Panc1 (cell line): ENCODE measurements at regions not wholly inside any gene's neighbourhood (a gene's known extent, or its start where the extent isn't known, plus 50 kb on each side); places are given as distances from the start of the nearest gene placed in this dataset.

ENCODE experiments used
- ATAC-seq: fragments of 200-7000 bp; cut with Tn5 transposase; 2 replicates; pipeline ENCODE4 v1.9.1; 2020; ENCODE audit warnings: mild to moderate bottlenecking, moderate library complexity
- BruUV-seq: library from RNA; stranded (reverse); fragments of 400-500 nt; replicated peaks from 2 replicates; lab custom pipeline; 2021; lab: Mats Ljungman, UMichigan
- CTCF ChIA-PET: fragments of 300-600 bp; sonication (Branson Sonifier 250); formaldehyde crosslinking; loops from one replicate; lab custom pipeline; 2022; ENCODE audit warnings: antibody characterized with exemption; lab: Charles Lee
- POLR2A ChIA-PET: fragments of 300-600 bp; sonication (Branson Sonifier 250); formaldehyde crosslinking; loops from one replicate; lab custom pipeline; 2022; ENCODE audit warnings: antibody characterized with exemption; lab: Charles Lee
- DNase-seq: peaks from one replicate; pipeline ENCODE4 v3.0.0-alpha.2; 2010; ENCODE audit warnings: low read depth, low spot score
- H3K27ac ChIP-seq: 2 replicates; pipeline ENCODE4 v1.5.1; 2011; ENCODE audit warnings: mild to moderate bottlenecking, low read length, inconsistent platforms
- H3K27me3 ChIP-seq: fragments of 200-500 bp; sonication (Bioruptor generic); 2 replicates; pipeline ENCODE4 v1.6.0; 2014; ENCODE audit warnings: low read length, inconsistent platforms; ENCODE audit not compliant: control insufficient read depth, insufficient read depth
- H3K36me3 ChIP-seq: fragments of 200-500 bp; sonication (Bioruptor generic); 2 replicates; pipeline ENCODE4 v1.5.1; 2014; ENCODE audit warnings: inconsistent platforms, mild to moderate bottlenecking, low read length, moderate library complexity; ENCODE audit not compliant: control insufficient read depth, insufficient read depth
- H3K4me1 ChIP-seq: 2 replicates; pipeline ENCODE4 v1.5.1; 2011; ENCODE audit warnings: inconsistent platforms, mild to moderate bottlenecking, low read length, moderate library complexity; ENCODE audit not compliant: control insufficient read depth, insufficient read depth
- H3K4me3 ChIP-seq, 2 experiments: 2 replicates each; pipeline ENCODE4 v1.5.1; 2011 to 2012; ENCODE audit warnings: low read depth in 2 of 2, low read length in 2 of 2, mild to moderate bottlenecking in 2 of 2, inconsistent platforms in 1 of 2, moderate library complexity in 1 of 2
- H3K9me3 ChIP-seq: fragments of 200-500 bp; sonication (Bioruptor generic); 2 replicates; pipeline ENCODE4 v1.5.1; 2014; ENCODE audit warnings: low read depth, mild to moderate bottlenecking, inconsistent platforms, low read length, moderate library complexity; ENCODE audit not compliant: control insufficient read depth, insufficient read depth
- CTCF ChIP-seq: fragments of 450-650 bp; IDR thresholded peaks from 2 replicates; pipeline ENCODE4 v1.5.1; 2017; ENCODE audit warnings: mild to moderate bottlenecking
- POLR2AphosphoS5 ChIP-seq: IDR thresholded peaks from 2 replicates; pipeline ENCODE4 v1.6.1; 2012; ENCODE audit warnings: mild to moderate bottlenecking, low read depth, low read length, moderate library complexity
- REST ChIP-seq, 2 experiments: IDR thresholded peaks; 2 replicates each; pipeline ENCODE4 v1.6.1; 2011 to 2012; ENCODE audit warnings: low read depth in 2 of 2, control low read depth in 1 of 2, low read length in 1 of 2, mild to moderate bottlenecking in 1 of 2, moderate library complexity in 1 of 2; ENCODE audit not compliant: insufficient read depth in 1 of 2
- SIN3A ChIP-seq: IDR thresholded peaks from 2 replicates; pipeline ENCODE4 v1.6.1; 2012; ENCODE audit warnings: low read depth, mild to moderate bottlenecking, low read length, moderate library complexity, borderline replicate concordance; ENCODE audit not compliant: insufficient read depth
- TCF7L2 ChIP-seq: IDR thresholded peaks from 2 replicates; pipeline ENCODE4 v1.6.1; 2011; ENCODE audit warnings: mild to moderate bottlenecking, low read depth, low read length, inconsistent platforms
- in situ Hi-C: cut with HindIII; loops from 2 replicates; pipeline ENCODE4 v1.10.0; 2016; ENCODE audit warnings: low sequenced_read_pairs, low pct_unique_long_range_greater_than_20kb
- intact Hi-C: fragments of 100-400 bp; cut with micrococcal nuclease; formaldehyde crosslinking; loops from one replicate; pipeline ENCODE4 v1.10.0; 2022; ENCODE audit not compliant: unreplicated experiment

GRCh38 chr6:40280231-40280630 is 306.9 kb downstream of the LRFN2 start:
- H3K36me3 ChIP-seq, result no peaks in the 10 kb centered on the region
- no peak overlapping the region for H3K27ac ChIP-seq
- H3K9me3 ChIP-seq, result no peaks in the 10 kb centered on the region
- no peak overlapping the region for H3K4me3 ChIP-seq
- no TSS peak for BruUV-seq
- intact Hi-C loops (no loop called here), in situ Hi-C loops (no loop called here)
- no peaks in the 10 kb centered on the region; the same call in 1 of the 2 replicates for H3K27me3 ChIP-seq
- DNase-seq (no peak), ATAC-seq (no peak)
- TF ChIP-seq SIN3A (no peak), CTCF (no peak), TCF7L2 (no peak)
- CTCF ChIA-PET, result no interaction called here
- POLR2A ChIA-PET, result no interaction called here
- H3K4me1 ChIP-seq, result no peaks in the 10 kb centered on the region

GRCh38 chr6:40276141-40276540 is 311.0 kb downstream of the LRFN2 start:
- no peak overlapping the region for H3K4me3 ChIP-seq
- no peaks in the 10 kb centered on the region for H3K36me3 ChIP-seq
- in situ Hi-C loops, result no loop called here
- no peak for ATAC-seq
- ChIA-PET POLR2A (no interaction called here), CTCF (no interaction called here)
- H3K27ac ChIP-seq, result no peak overlapping the region
- no TSS peak for BruUV-seq
- intact Hi-C loops, result no loop called here
- no peak for DNase-seq
- H3K27me3 ChIP-seq, result no peaks in the 10 kb centered on the region; the same call in 1 of the 2 replicates
- no peaks in the 10 kb centered on the region for H3K9me3 ChIP-seq
- TF ChIP-seq SIN3A, result no peak
- TF ChIP-seq TCF7L2, result no peak
- TF ChIP-seq POLR2AphosphoS5, result no peak
- no peak for TF ChIP-seq REST (IDR thresholded peaks at IDR 0.05; ENCODE audit: insufficient read depth in 1 of 2, low read depth in 2 of 2, low read length in 1 of 2)
- no peak for TF ChIP-seq CTCF
- no peaks in the 10 kb centered on the region for H3K4me1 ChIP-seq

- BruUV-seq, result no TSS peak
- H3K4me1 ChIP-seq, result no peaks in the 10 kb centered on the region
- TF ChIP-seq POLR2AphosphoS5, result no peak
- no peak for TF ChIP-seq REST (IDR thresholded peaks at IDR 0.05; ENCODE audit: insufficient read depth in 1 of 2, low read depth in 2 of 2, low read length in 1 of 2)
- no peak for TF ChIP-seq TCF7L2
- no peak for TF ChIP-seq CTCF
- TF ChIP-seq SIN3A, result no peak
- DNase-seq, result no peak
- intact Hi-C loops (no loop called here), in situ Hi-C loops (no loop called here)
- no peak for ATAC-seq
- no peaks in the 10 kb centered on the region; the same call in 1 of the 2 replicates for H3K27me3 ChIP-seq
- CTCF ChIA-PET, result no interaction called here
- no peaks in the 10 kb centered on the region for H3K36me3 ChIP-seq
- no peak overlapping the region for H3K4me3 ChIP-seq
- H3K9me3 ChIP-seq, result no peaks in the 10 kb centered on the region
- H3K27ac ChIP-seq, result no peak overlapping the region
- POLR2A ChIA-PET, result no interaction called here
These were observed 313.1 kb downstream of the LRFN2 start for GRCh38 chr6:40274058-40274457.
